OCI-LY1 (cell line): ENCODE measurements at regions not wholly inside any gene's neighbourhood (a gene's known extent, or its start where the extent isn't known, plus 50 kb on each side); places are given as distances from the start of the nearest gene placed in this dataset.

Source experiments
- H2AFZ ChIP-seq: fragments of 200-600 bp; sonication (generic), shearing (Covaris generic); 2 replicates; pipeline ENCODE4 v1.6.0; 2014; ENCODE audit warnings: antibody characterized with exemption, mild to moderate bottlenecking, low read length
- H3F3A ChIP-seq: fragments of 200-600 bp; sonication (generic), shearing (Covaris generic); 2 replicates; pipeline ENCODE4 v1.6.0; 2014; ENCODE audit warnings: mild to moderate bottlenecking, antibody characterized with exemption, low read length, moderate library complexity; ENCODE audit not compliant: insufficient read depth
- H3K27ac ChIP-seq: fragments of 200-600 bp; sonication (generic); 2 replicates; pipeline ENCODE4 v1.5.1; 2014; ENCODE audit warnings: low read length, mixed run types, mild to moderate bottlenecking, low read depth; ENCODE audit not compliant: poor library complexity, severe bottlenecking
- H3K27me3 ChIP-seq: fragments of 200-600 bp; sonication (generic); 2 replicates; pipeline ENCODE4 v1.6.0; 2014; ENCODE audit warnings: antibody characterized with exemption, mild to moderate bottlenecking, low read length, moderate library complexity; ENCODE audit not compliant: insufficient read depth
- H3K36me3 ChIP-seq: fragments of 200-600 bp; sonication (generic); 2 replicates; pipeline ENCODE4 v1.6.1; 2014; ENCODE audit warnings: mild to moderate bottlenecking, antibody characterized with exemption, low read length, moderate library complexity, mixed read lengths; ENCODE audit not compliant: insufficient read depth
- H3K4me1 ChIP-seq: fragments of 200-600 bp; sonication (generic); 2 replicates; pipeline ENCODE4 v1.5.1; 2014; ENCODE audit warnings: mild to moderate bottlenecking, low read length, moderate library complexity; ENCODE audit not compliant: insufficient read depth, severe bottlenecking
- H3K4me2 ChIP-seq: fragments of 200-600 bp; sonication (generic), shearing (Covaris generic); 2 replicates; pipeline ENCODE4 v1.6.1; 2014; ENCODE audit warnings: low read length
- H3K4me3 ChIP-seq: fragments of 200-600 bp; sonication (generic); 2 replicates; pipeline ENCODE4 v1.5.1; 2014; ENCODE audit warnings: low read length, low read depth, mild to moderate bottlenecking, mixed read lengths; ENCODE audit not compliant: poor library complexity, severe bottlenecking
- H3K79me2 ChIP-seq: fragments of 200-600 bp; shearing (Covaris generic); 2 replicates; pipeline ENCODE4 v1.6.1; 2016; ENCODE audit warnings: mixed run types, low read length, mixed read lengths; ENCODE audit not compliant: insufficient read depth
- H3K9ac ChIP-seq: fragments of 200-600 bp; sonication (generic), shearing (Covaris generic); 2 replicates; pipeline ENCODE4 v1.6.1; 2014; ENCODE audit warnings: mild to moderate bottlenecking, low read length, mixed read lengths
- H3K9me2 ChIP-seq: fragments of 200-600 bp; sonication (generic), shearing (Covaris generic); 2 replicates; pipeline ENCODE4 v1.6.1; 2014; ENCODE audit warnings: low read depth, mild to moderate bottlenecking, low read length, mixed read lengths
- H3K9me3 ChIP-seq: fragments of 200-600 bp; shearing (Covaris generic); 2 replicates; pipeline ENCODE4 v1.6.1; 2014; ENCODE audit warnings: low read length, mixed read lengths
- H4K20me1 ChIP-seq: fragments of 200-600 bp; sonication (generic), shearing (Covaris generic); 2 replicates; pipeline ENCODE4 v1.6.0; 2016; ENCODE audit warnings: mild to moderate bottlenecking, low read length; ENCODE audit not compliant: insufficient read depth
- EZH2 ChIP-seq: fragments of 200-600 bp; sonication (generic), shearing (Covaris generic); IDR thresholded peaks from 2 replicates; pipeline ENCODE4 v1.8.0; 2017; ENCODE audit warnings: borderline replicate concordance, mixed run types, mild to moderate bottlenecking, antibody characterized with exemption, low read length, moderate library complexity, mixed read lengths
- TF ChIP-seq, protein P1 (sequence below): fragments of 200-600 bp; sonication (generic), shearing (Covaris generic); IDR thresholded peaks from 2 replicates; pipeline ENCODE4 v1.5.1; 2017; ENCODE audit warnings: mild to moderate bottlenecking, antibody characterized with exemption, low read length, moderate library complexity, mixed read lengths

- H4K20me1 ChIP-seq: no peaks in the 10 kb centered on the region
- H3K27ac ChIP-seq: no peak overlapping the region
- no peak overlapping the region for H3K4me3 ChIP-seq
- TF ChIP-seq, protein P1, sequence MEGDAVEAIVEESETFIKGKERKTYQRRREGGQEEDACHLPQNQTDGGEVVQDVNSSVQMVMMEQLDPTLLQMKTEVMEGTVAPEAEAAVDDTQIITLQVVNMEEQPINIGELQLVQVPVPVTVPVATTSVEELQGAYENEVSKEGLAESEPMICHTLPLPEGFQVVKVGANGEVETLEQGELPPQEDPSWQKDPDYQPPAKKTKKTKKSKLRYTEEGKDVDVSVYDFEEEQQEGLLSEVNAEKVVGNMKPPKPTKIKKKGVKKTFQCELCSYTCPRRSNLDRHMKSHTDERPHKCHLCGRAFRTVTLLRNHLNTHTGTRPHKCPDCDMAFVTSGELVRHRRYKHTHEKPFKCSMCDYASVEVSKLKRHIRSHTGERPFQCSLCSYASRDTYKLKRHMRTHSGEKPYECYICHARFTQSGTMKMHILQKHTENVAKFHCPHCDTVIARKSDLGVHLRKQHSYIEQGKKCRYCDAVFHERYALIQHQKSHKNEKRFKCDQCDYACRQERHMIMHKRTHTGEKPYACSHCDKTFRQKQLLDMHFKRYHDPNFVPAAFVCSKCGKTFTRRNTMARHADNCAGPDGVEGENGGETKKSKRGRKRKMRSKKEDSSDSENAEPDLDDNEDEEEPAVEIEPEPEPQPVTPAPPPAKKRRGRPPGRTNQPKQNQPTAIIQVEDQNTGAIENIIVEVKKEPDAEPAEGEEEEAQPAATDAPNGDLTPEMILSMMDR: no peak
- no peak for TF ChIP-seq EZH2
- no peaks in the 10 kb centered on the region for H3F3A ChIP-seq
- H3K9ac ChIP-seq: no peak overlapping the region
- H2AFZ ChIP-seq: no peak overlapping the region
- no peaks in the 10 kb centered on the region for H3K36me3 ChIP-seq
- H3K4me2 ChIP-seq: no peak overlapping the region
- H3K4me1 ChIP-seq: no peaks in the 10 kb centered on the region
- no peaks in the 10 kb centered on the region for H3K27me3 ChIP-seq
- no peaks in the 10 kb centered on the region for H3K9me2 ChIP-seq
- no peaks in the 10 kb centered on the region for H3K9me3 ChIP-seq
- no peaks in the 10 kb centered on the region for H3K79me2 ChIP-seq
These were observed 1002.7 kb upstream of the PABPC4L start for GRCh38 chr4:135204311-135204710.

- H3K4me1 ChIP-seq: no peaks in the 10 kb centered on the region
- no peaks in the 10 kb centered on the region for H3F3A ChIP-seq
- no peak overlapping the region for H3K9ac ChIP-seq
- no peak overlapping the region for H3K4me2 ChIP-seq
- H3K27ac ChIP-seq: no peak overlapping the region
- no peaks in the 10 kb centered on the region for H3K9me3 ChIP-seq
- no peak overlapping the region for H2AFZ ChIP-seq
- TF ChIP-seq, protein P1: no peak
- no peak for TF ChIP-seq EZH2
- no peak overlapping the region for H3K4me3 ChIP-seq
- H3K79me2 ChIP-seq: no peaks in the 10 kb centered on the region
- no peaks in the 10 kb centered on the region for H3K36me3 ChIP-seq
- no peaks in the 10 kb centered on the region for H3K27me3 ChIP-seq
- H3K9me2 ChIP-seq: no peaks in the 10 kb centered on the region
- no peaks in the 10 kb centered on the region for H4K20me1 ChIP-seq
These were observed 999.5 kb upstream of the PABPC4L start for GRCh38 chr4:135201081-135201480.

GRCh38 chr4:135197641-135198040 is 996.1 kb upstream of the PABPC4L start:
- H3K9ac ChIP-seq: no peak overlapping the region
- no peaks in the 10 kb centered on the region for H4K20me1 ChIP-seq
- H3K36me3 ChIP-seq: no peaks in the 10 kb centered on the region
- H2AFZ ChIP-seq: no peak overlapping the region
- H3K9me3 ChIP-seq: no peaks in the 10 kb centered on the region
- H3K4me1 ChIP-seq: no peaks in the 10 kb centered on the region
- no peak overlapping the region for H3K27ac ChIP-seq
- H3K79me2 ChIP-seq: no peaks in the 10 kb centered on the region
- no peak for TF ChIP-seq EZH2
- TF ChIP-seq, protein P1: no peak
- H3K9me2 ChIP-seq: no peaks in the 10 kb centered on the region
- H3F3A ChIP-seq: no peaks in the 10 kb centered on the region
- H3K27me3 ChIP-seq: no peaks in the 10 kb centered on the region
- no peak overlapping the region for H3K4me3 ChIP-seq
- H3K4me2 ChIP-seq: no peak overlapping the region
